ENCODE measurements at regions not wholly inside any gene's neighbourhood (a gene's known extent, or its start where the extent isn't known, plus 50 kb on each side); places are given as distances from the start of the nearest gene placed in this dataset.

- H3K4me3 ChIP-seq (ENCODE audit: low read length), result no peak overlapping the region
- TF ChIP-seq, protein P1, sequence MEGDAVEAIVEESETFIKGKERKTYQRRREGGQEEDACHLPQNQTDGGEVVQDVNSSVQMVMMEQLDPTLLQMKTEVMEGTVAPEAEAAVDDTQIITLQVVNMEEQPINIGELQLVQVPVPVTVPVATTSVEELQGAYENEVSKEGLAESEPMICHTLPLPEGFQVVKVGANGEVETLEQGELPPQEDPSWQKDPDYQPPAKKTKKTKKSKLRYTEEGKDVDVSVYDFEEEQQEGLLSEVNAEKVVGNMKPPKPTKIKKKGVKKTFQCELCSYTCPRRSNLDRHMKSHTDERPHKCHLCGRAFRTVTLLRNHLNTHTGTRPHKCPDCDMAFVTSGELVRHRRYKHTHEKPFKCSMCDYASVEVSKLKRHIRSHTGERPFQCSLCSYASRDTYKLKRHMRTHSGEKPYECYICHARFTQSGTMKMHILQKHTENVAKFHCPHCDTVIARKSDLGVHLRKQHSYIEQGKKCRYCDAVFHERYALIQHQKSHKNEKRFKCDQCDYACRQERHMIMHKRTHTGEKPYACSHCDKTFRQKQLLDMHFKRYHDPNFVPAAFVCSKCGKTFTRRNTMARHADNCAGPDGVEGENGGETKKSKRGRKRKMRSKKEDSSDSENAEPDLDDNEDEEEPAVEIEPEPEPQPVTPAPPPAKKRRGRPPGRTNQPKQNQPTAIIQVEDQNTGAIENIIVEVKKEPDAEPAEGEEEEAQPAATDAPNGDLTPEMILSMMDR (IDR thresholded peaks at IDR 0.05; ENCODE audit: low read depth, low read length, poor library complexity, severe bottlenecking), result no peak
- no peak for TF ChIP-seq EZH2phosphoT487 (IDR thresholded peaks at IDR 0.05; ENCODE audit: borderline replicate concordance, low read length)
- no peaks in the 10 kb centered on the region for H3K9me2 ChIP-seq (replicated peaks; ENCODE audit: control insufficient read depth, low read length)
- no peak overlapping the region for H3K27ac ChIP-seq (ENCODE audit: low read depth, low read length)
- H3K9me3 ChIP-seq (ENCODE audit: control insufficient read depth, insufficient read depth, low read length), result no peaks in the 10 kb centered on the region
- H3K4me2 ChIP-seq (ENCODE audit: low read length), result no peak overlapping the region
- no peaks in the 10 kb centered on the region for H4K20me1 ChIP-seq (ENCODE audit: control insufficient read depth, insufficient read depth, low read depth, low read length)
- H3F3A ChIP-seq (ENCODE audit: control insufficient read depth, insufficient read depth), result no peaks in the 10 kb centered on the region
- H3K36me3 ChIP-seq (ENCODE audit: control insufficient read depth, low read length), result no peaks in the 10 kb centered on the region
- no peaks in the 10 kb centered on the region for H3K4me1 ChIP-seq (ENCODE audit: control insufficient read depth, low read length)
- H3K79me2 ChIP-seq (ENCODE audit: control insufficient read depth, low read length), result no peaks in the 10 kb centered on the region
- no peaks in the 10 kb centered on the region for H3K27me3 ChIP-seq (ENCODE audit: control insufficient read depth, low read length)
Measured at GRCh38 chr15:95210436-95210981, 979.1 kb downstream of the MCTP2 start.

DNA sequence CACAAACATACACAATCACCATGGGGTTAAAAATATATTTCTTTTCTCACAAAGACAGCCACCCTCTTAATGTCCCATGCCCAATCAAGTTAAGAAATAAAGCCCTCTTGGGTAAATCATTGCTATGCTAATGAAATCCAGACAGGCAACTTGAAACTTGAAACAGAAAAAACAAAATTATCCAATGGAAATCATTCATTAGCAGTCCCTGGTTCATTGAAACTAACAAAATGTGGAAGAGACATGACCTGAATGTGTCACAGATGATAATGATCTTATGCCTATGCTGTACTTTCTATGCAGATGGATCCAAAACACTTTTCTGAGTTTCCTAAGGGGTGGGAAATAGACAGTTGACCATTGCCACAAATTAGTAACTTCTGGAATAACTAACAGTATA is 983.7 kb downstream of the MCTP2 start:
- no peak for TF ChIP-seq EZH2phosphoT487 (IDR thresholded peaks at IDR 0.05; ENCODE audit: borderline replicate concordance, low read length)
- TF ChIP-seq, protein P1 (IDR thresholded peaks at IDR 0.05; ENCODE audit: low read depth, low read length, poor library complexity, severe bottlenecking), result no peak
- Histone ChIP-seq H3K4me1 (ENCODE audit: control insufficient read depth, low read length) (no peaks in the 10 kb centered on the region), H3K27me3 (ENCODE audit: control insufficient read depth, low read length) (no peaks in the 10 kb centered on the region), H4K20me1 (ENCODE audit: control insufficient read depth, insufficient read depth, low read depth, low read length) (no peaks in the 10 kb centered on the region), H3K9me2 (replicated peaks; ENCODE audit: control insufficient read depth, low read length) (no peaks in the 10 kb centered on the region), H3K9me3 (ENCODE audit: control insufficient read depth, insufficient read depth, low read length) (no peaks in the 10 kb centered on the region), H3K27ac (ENCODE audit: low read depth, low read length) (no peak overlapping the region), H3F3A (ENCODE audit: control insufficient read depth, insufficient read depth) (no peaks in the 10 kb centered on the region), H3K36me3 (ENCODE audit: control insufficient read depth, low read length) (no peaks in the 10 kb centered on the region), H3K4me3 (ENCODE audit: low read length) (no peak overlapping the region), H3K4me2 (ENCODE audit: low read length) (no peak overlapping the region), H3K79me2 (ENCODE audit: control insufficient read depth, low read length) (no peaks in the 10 kb centered on the region)

DNA sequence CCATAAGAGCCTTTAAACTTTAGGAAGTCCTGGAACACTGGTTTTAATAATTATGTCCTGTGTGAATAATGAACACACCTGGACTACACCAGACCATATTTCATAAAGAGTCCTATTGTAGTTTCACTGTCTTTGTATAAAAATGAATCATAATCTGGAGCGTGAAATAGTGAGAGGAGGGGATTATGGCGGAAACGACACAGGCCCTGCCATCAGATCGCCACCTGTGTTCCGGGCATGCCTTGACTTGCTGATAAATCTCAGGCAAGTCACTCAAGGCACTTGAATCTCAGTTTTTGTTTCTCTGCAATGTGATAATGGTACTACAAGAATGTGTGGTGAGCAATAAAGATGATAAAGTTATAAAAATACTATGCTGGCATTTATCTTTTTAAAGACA is 995.5 kb downstream of the MCTP2 start:
- no peak overlapping the region for H3K4me2 ChIP-seq (ENCODE audit: low read length)
- H3K9me2 ChIP-seq (replicated peaks; ENCODE audit: control insufficient read depth, low read length), result no peaks in the 10 kb centered on the region; the same call in 1 of the 2 replicates
- H3K36me3 ChIP-seq (ENCODE audit: control insufficient read depth, low read length), result no peaks in the 10 kb centered on the region
- H3K79me2 ChIP-seq (ENCODE audit: control insufficient read depth, low read length), result no peaks in the 10 kb centered on the region
- no peaks in the 10 kb centered on the region for H3K9me3 ChIP-seq (ENCODE audit: control insufficient read depth, insufficient read depth, low read length)
- no peaks in the 10 kb centered on the region for H3K27me3 ChIP-seq (ENCODE audit: control insufficient read depth, low read length)
- H3K27ac ChIP-seq (ENCODE audit: low read depth, low read length), result no peak overlapping the region
- no peak overlapping the region for H3K4me3 ChIP-seq (ENCODE audit: low read length)
- TF ChIP-seq, protein P1 (IDR thresholded peaks at IDR 0.05; ENCODE audit: low read depth, low read length, poor library complexity, severe bottlenecking), result no peak
- no peak for TF ChIP-seq EZH2phosphoT487 (IDR thresholded peaks at IDR 0.05; ENCODE audit: borderline replicate concordance, low read length)
- no peaks in the 10 kb centered on the region for H3F3A ChIP-seq (ENCODE audit: control insufficient read depth, insufficient read depth)
- H4K20me1 ChIP-seq (ENCODE audit: control insufficient read depth, insufficient read depth, low read depth, low read length), result no peaks in the 10 kb centered on the region
- no peaks in the 10 kb centered on the region for H3K4me1 ChIP-seq (ENCODE audit: control insufficient read depth, low read length)

Measured in DOHH2 (cell line).